Fibroblast of peridontal ligament (primary cell): ENCODE measurements at regions not wholly inside any gene's neighbourhood (a gene's known extent, or its start where the extent isn't known, plus 50 kb on each side); places are given as distances from the start of the nearest gene placed in this dataset.
"Not testable (repeated sequence)": the region's sequence is repeated elsewhere in the genome, so short reads cannot be mapped to it uniquely, and the experiment has no call there.

Experiments used
- DNase-seq: peaks from one replicate; pipeline ENCODE4 v3.0.0-alpha.2; 2010; ENCODE audit errors: extremely low read depth

GRCh38 chr16:72597938-72598337, 426.0 kb upstream of the PMFBP1 start:
- no peak for DNase-seq

- DNase-seq: no peak
Observed at GRCh38 chr16:72596373-72596772, 424.4 kb upstream of the PMFBP1 start.

GRCh38 chr16:72590151-72590937, 418.4 kb upstream of the PMFBP1 start:
- DNase-seq: no peak

GRCh38 chr16:72588551-72588950, 416.6 kb upstream of the PMFBP1 start:
- no peak for DNase-seq

GRCh38 chr16:72578061-72578460, 406.1 kb upstream of the PMFBP1 start:
- DNase-seq: not testable (repeated sequence)

- no peak for DNase-seq
Observed at GRCh38 chr16:72576189-72576588, 404.2 kb upstream of the PMFBP1 start.

- no peak for DNase-seq
Observed at GRCh38 chr16:72569677-72570076, 397.7 kb upstream of the PMFBP1 start.

GRCh38 chr16:72568502-72568901, 396.5 kb upstream of the PMFBP1 start:
- DNase-seq: no peak

GRCh38 chr16:72566174-72566573, 394.2 kb upstream of the PMFBP1 start:
- no peak for DNase-seq

- no peak for DNase-seq
Observed at GRCh38 chr16:72565106-72565505, 393.2 kb upstream of the PMFBP1 start.

- peak; percentile 36 for DNase-seq
Observed at GRCh38 chr16:72560617-72561016, 388.7 kb upstream of the PMFBP1 start.

GRCh38 chr16:72558501-72558900, 386.5 kb upstream of the PMFBP1 start:
- no peak for DNase-seq

GRCh38 chr16:72554935-72555334, 383.0 kb upstream of the PMFBP1 start:
- no peak for DNase-seq

GRCh38 chr16:72552654-72553053, 380.7 kb upstream of the PMFBP1 start:
- peak; percentile 39 for DNase-seq

GRCh38 chr16:72551649-72552048, 379.7 kb upstream of the PMFBP1 start:
- DNase-seq: no peak

- no peak for DNase-seq
Observed at GRCh38 chr16:72549878-72550277, 377.9 kb upstream of the PMFBP1 start.

GRCh38 chr16:72542102-72542501, 370.1 kb upstream of the PMFBP1 start:
- no peak for DNase-seq

- DNase-seq: peak; percentile 50
Observed at GRCh38 chr16:72537664-72538063, 365.7 kb upstream of the PMFBP1 start.

GRCh38 chr16:72536723-72537435, 364.9 kb upstream of the PMFBP1 start:
- DNase-seq: peak; percentile 79

GRCh38 chr16:72532906-72533410, 361.0 kb upstream of the PMFBP1 start:
- DNase-seq: peak; percentile 53

- peak; percentile 77 for DNase-seq
Observed at GRCh38 chr16:72530434-72530833, 358.5 kb upstream of the PMFBP1 start.

GRCh38 chr16:72523087-72523486, 351.1 kb upstream of the PMFBP1 start:
- DNase-seq: no peak

GRCh38 chr16:72517154-72517553, 345.2 kb upstream of the PMFBP1 start:
- DNase-seq: no peak
